Right ventricle myocardium inferior (tissue), 1 donor: ENCODE measurements at regions not wholly inside any gene's neighbourhood (a gene's known extent, or its start where the extent isn't known, plus 50 kb on each side); places are given as distances from the start of the nearest gene placed in this dataset.
"Not testable (repeated sequence)": the region's sequence is repeated elsewhere in the genome, so short reads cannot be mapped to it uniquely, and the experiment has no call there.

Experiments
- ATAC-seq: fragments of 200-7000 bp; cut with Tn5 transposase; one replicate; pipeline ENCODE4 v1.9.1; 2020; ENCODE audit warnings: mild to moderate bottlenecking, moderate library complexity
- DNase-seq: peaks from one replicate; pipeline ENCODE4 v3.0.0; 2021; ENCODE audit errors: missing footprints
- intact Hi-C: fragments of 100-400 bp; cut with DNase I; formaldehyde crosslinking; loops from one replicate; pipeline ENCODE4 v1.11.0; 2022
- donor health status: DM: no; HTN: yes; CAD: no; lungs with severe emphysema.

- ATAC-seq = no peak
- DNase-seq = no peak
- intact Hi-C loops = no loop called here
Measured at GRCh38 chr5:102077920-102078319, 218.2 kb downstream of the SLCO4C1 start.

- no peak for ATAC-seq
- intact Hi-C loops = no loop called here
- no peak for DNase-seq
Measured at GRCh38 chr5:102069974-102070373, 226.1 kb downstream of the SLCO4C1 start.

GRCh38 chr5:102068870-102069269, 227.2 kb downstream of the SLCO4C1 start:
- intact Hi-C loops = no loop called here
- ATAC-seq (no peak), DNase-seq (no peak)

GRCh38 chr5:102049517-102049916, 246.6 kb downstream of the SLCO4C1 start:
- ATAC-seq (no peak), DNase-seq (no peak)
- intact Hi-C loops = no loop called here

- no peak for ATAC-seq
- intact Hi-C loops = no loop called here
Measured at GRCh38 chr5:102048940-102049339, 247.1 kb downstream of the SLCO4C1 start.

GRCh38 chr5:102047073-102047472, 249.0 kb downstream of the SLCO4C1 start:
- intact Hi-C loops, DNase-seq, ATAC-seq: not testable (repeated sequence)

More at GRCh38 chr5:102048940-102049339, 247.1 kb downstream of the SLCO4C1 start:
- no peak for DNase-seq

- intact Hi-C loops = no loop called here
- ATAC-seq (no peak), DNase-seq (no peak)
Measured at GRCh38 chr5:102040326-102040725, 255.8 kb downstream of the SLCO4C1 start.

GRCh38 chr5:102036927-102037326, 259.2 kb downstream of the SLCO4C1 start:
- ATAC-seq = no peak
- no peak for DNase-seq
- intact Hi-C loops = no loop called here

GRCh38 chr5:102031711-102032110, 264.4 kb downstream of the SLCO4C1 start:
- intact Hi-C loops = no loop called here
- no peak for ATAC-seq
- no peak for DNase-seq

- intact Hi-C loops = no loop called here
Measured at GRCh38 chr5:102018690-102019089, 277.4 kb downstream of the SLCO4C1 start.

GRCh38 chr5:102018279-102018678, 277.8 kb downstream of the SLCO4C1 start:
- ATAC-seq (no peak), DNase-seq (no peak)
- intact Hi-C loops = no loop called here

More at GRCh38 chr5:102018690-102019089, 277.4 kb downstream of the SLCO4C1 start:
- DNase-seq (no peak), ATAC-seq (no peak)

GRCh38 chr5:102014371-102014770, 281.7 kb downstream of the SLCO4C1 start:
- intact Hi-C loops = no loop called here
- ATAC-seq = no peak
- no peak for DNase-seq

GRCh38 chr5:102010644-102011043, 285.4 kb downstream of the SLCO4C1 start:
- DNase-seq (no peak), ATAC-seq (no peak)
- intact Hi-C loops = no loop called here

GRCh38 chr5:101997235-101997634, 298.8 kb downstream of the SLCO4C1 start:
- intact Hi-C loops = no loop called here

GRCh38 chr5:101995585-101995984, 300.5 kb downstream of the SLCO4C1 start:
- no peak for DNase-seq

More at GRCh38 chr5:101997235-101997634, 298.8 kb downstream of the SLCO4C1 start:
- DNase-seq = no peak
- no peak for ATAC-seq

GRCh38 chr5:101991486-101991885, 304.6 kb downstream of the SLCO4C1 start:
- intact Hi-C loops = no loop called here
- no peak for DNase-seq
- no peak for ATAC-seq

More at GRCh38 chr5:101995585-101995984, 300.5 kb downstream of the SLCO4C1 start:
- intact Hi-C loops = no loop called here
- ATAC-seq = no peak

- ATAC-seq (no peak), DNase-seq (no peak)
- intact Hi-C loops = no loop called here
Measured at GRCh38 chr5:101989659-101990058, 306.4 kb downstream of the SLCO4C1 start.

GRCh38 chr5:101977729-101978345, 318.2 kb downstream of the SLCO4C1 start:
- DNase-seq = no peak
- intact Hi-C loops = no loop called here
- ATAC-seq = no peak

GRCh38 chr5:101976933-101977332, 319.2 kb downstream of the SLCO4C1 start:
- no peak for ATAC-seq
- intact Hi-C loops = no loop called here
- DNase-seq = no peak

GRCh38 chr5:101969742-101970141, 326.3 kb downstream of the SLCO4C1 start:
- DNase-seq (no peak), ATAC-seq (no peak)
- intact Hi-C loops = no loop called here

- DNase-seq = no peak
- ATAC-seq = no peak
- intact Hi-C loops = no loop called here
Measured at GRCh38 chr5:101966476-101966875, 329.6 kb downstream of the SLCO4C1 start.
